H54 (cell line): ENCODE measurements at regions not wholly inside any gene's neighbourhood (a gene's known extent, or its start where the extent isn't known, plus 50 kb on each side); places are given as distances from the start of the nearest gene placed in this dataset.
"Not testable (repeated sequence)": the region's sequence is repeated elsewhere in the genome, so short reads cannot be mapped to it uniquely, and the experiment has no call there.

Experiments used
- DNase-seq: peaks from one replicate; pipeline ENCODE4 v3.0.0; 2011; ENCODE audit warnings: low spot score, mixed read lengths; ENCODE audit not compliant: insufficient read length
- FAIRE-seq: peaks from 3 replicates; lab custom pipeline; 2011; peaks lifted over from hg19 to GRCh38; lab: Jason Lieb, UNC
- POLR2A ChIP-seq: IDR thresholded peaks from 2 replicates; pipeline ENCODE4 v1.6.1; 2011; ENCODE audit warnings: low read depth, mild to moderate bottlenecking, low read length

GRCh38 chr1:243962541-243962940 lies 88.5 kb upstream of the ZBTB18 start:
- FAIRE-seq, result no peak
- no peak for TF ChIP-seq POLR2A

GRCh38 chr1:243959998-243960397 lies 91.1 kb upstream of the ZBTB18 start:
- TF ChIP-seq POLR2A, result no peak
- no peak for DNase-seq
- no peak for FAIRE-seq

More at GRCh38 chr1:243962541-243962940, 88.5 kb upstream of the ZBTB18 start:
- no peak for DNase-seq

- DNase-seq (no peak), FAIRE-seq (no peak)
- TF ChIP-seq POLR2A, result no peak
Observed at GRCh38 chr1:243957141-243957540, 93.9 kb upstream of the ZBTB18 start.

DNA sequence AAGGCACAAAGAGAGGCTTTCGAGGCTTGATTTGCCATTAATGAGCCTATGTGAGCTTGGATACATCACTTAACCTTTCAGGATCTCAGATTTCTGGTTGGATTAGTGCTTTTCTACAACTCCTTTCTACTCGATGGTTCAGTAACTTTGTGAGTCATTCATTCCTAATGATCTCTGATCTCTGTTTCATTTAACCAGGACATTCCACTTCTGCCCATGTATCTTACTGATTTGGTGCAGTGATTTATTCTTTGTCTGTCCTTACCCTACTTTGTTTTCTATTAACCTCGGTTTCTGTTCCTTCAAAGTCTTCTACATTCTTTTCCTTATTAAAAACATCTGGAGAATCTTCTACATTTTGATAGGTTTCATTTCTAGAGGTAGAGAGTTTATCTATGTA lies 94.6 kb upstream of the ZBTB18 start:
- no peak for FAIRE-seq
- no peak for DNase-seq
- no peak for TF ChIP-seq POLR2A

- not testable (repeated sequence) for FAIRE-seq, DNase-seq
Observed at GRCh38 chr1:243951207-243951606, 99.9 kb upstream of the ZBTB18 start.

GRCh38 chr1:243950166-243950565 lies 100.1 kb upstream of the AKT3 start:
- peak; percentile 46 for DNase-seq
- no peak for TF ChIP-seq POLR2A
- FAIRE-seq, result peak; percentile 77

DNA sequence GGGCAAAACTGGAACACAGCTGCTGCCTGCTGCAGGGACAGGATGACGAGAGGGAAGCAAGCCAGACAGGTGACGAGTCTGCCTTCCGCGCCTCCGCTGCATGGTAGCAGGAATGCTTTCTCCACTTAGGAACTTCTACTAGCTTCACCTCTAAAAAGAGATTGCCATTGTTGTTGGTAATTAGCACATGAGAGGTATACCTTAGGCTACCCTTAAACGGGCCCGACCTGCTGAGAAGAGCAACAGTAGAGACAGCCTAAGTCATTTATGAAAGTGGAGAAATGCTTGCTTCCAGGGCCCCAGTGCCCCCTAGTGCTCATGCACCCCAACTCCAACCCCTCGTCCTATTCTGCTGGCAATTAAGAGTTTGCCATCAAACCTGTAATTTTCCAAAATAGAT lies 96.9 kb upstream of the AKT3 start:
- no peak for DNase-seq
- TF ChIP-seq POLR2A, result no peak
- FAIRE-seq, result no peak

DNA sequence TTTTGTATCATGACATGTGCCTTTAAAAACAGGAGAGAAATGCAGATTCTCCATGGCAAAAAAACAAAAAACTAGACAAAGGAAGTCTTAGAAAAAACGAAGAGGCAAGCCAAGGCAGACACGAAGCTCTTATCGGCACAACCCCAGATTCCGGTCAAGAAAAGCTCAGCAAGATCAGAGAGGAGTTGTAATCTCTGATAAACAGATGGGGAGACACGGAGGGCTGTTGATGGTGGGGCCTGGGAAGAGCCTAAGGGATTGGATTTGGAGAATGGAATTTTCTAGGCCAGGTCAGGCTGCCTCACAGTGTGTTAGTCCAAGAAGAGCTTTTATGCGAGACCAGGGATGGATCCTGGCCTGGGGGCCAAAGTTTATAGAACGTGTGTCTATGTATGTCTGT lies 96.2 kb upstream of the AKT3 start:
- DNase-seq (no peak), FAIRE-seq (no peak)
- TF ChIP-seq POLR2A, result no peak

GRCh38 chr1:243945727-243946126 lies 95.7 kb upstream of the AKT3 start:
- TF ChIP-seq POLR2A, result no peak
- no peak for DNase-seq
- FAIRE-seq, result no peak

DNA sequence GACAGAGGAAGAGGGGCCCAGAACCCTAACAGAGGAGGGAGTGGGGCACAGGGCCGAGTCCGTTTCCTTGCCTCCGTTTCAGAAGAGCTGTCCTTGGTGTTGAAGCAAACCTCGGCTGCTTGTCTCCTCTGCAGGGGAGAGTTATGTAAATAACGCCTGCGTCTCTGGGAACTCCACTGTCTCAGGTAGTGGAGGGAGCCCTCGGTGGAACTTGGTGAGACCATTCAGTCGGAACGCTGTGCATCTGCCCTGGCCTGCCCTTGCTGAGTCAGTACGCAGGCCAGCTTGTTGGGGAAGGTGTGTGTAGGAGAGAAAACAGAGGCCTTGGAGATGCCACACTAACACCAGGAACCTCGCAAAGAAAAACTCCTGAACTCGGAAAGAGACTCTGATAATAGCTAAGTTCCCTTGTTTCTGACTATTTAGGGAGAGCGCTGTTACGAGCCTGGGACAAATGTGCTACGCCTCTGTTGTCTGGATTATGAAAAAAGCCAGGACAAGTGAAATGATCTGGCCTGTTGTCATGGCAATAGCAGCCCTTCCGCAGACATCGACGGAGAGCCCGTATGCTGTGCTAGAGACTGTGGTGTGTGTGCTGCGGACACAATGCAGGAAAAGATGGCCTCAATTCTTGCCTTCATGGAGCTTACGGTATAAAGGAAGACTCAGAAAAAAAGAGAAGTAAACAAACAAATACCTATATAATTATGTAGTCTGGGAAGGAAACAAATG lies 94.6 kb upstream of the AKT3 start:
- no peak for TF ChIP-seq POLR2A
- DNase-seq (no peak), FAIRE-seq (no peak)

GRCh38 chr1:243943671-243944428 lies 93.8 kb upstream of the AKT3 start:
- DNase-seq (no peak), FAIRE-seq (no peak)
- no peak for TF ChIP-seq POLR2A

DNA sequence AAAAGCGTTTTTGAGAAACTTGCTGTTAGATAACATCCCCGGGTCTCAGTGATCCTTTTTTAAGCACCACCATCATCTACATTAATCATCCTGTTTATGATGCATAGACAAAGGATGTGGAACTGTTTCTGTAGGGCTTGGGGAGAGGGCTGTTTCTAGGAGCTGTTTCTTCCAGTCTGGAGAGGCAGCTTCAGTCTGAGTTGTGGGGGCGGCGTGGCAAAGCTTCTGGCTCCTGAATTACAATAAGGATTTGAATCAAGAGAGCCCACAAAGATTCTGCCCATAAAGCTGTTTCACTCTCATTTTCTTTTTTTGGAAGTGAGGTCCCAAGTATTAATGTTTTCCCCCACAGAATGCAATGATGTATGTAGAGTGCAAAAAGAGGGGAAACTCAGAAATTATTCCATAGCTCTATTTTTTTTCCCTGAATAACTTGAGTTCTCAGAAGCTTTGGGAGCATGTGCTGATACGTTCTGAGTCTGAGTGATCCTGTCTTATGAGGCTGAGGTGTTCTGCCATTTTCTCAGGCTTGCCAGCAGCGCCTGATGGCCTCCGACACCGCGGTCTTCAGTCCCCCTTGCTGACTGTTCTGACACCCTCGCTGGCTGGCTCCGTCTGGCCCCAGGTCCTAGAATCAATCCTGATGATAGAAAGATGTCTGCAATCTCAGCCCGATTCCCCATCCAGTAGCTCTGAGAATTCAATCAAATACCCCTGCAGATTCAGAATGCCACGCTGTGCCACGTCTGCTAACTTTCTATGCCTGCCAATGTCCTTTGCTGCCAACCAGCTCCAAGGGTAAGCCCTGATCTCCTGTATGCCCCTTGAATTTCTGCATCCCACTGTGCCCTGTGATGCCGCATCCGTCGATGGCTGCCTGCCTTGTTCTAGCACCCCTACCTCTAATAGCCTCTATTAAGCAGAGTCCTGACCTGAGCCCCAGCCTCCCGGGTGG lies 92.4 kb upstream of the AKT3 start:
- FAIRE-seq, result no peak
- TF ChIP-seq POLR2A, result no peak
- no peak for DNase-seq

DNA sequence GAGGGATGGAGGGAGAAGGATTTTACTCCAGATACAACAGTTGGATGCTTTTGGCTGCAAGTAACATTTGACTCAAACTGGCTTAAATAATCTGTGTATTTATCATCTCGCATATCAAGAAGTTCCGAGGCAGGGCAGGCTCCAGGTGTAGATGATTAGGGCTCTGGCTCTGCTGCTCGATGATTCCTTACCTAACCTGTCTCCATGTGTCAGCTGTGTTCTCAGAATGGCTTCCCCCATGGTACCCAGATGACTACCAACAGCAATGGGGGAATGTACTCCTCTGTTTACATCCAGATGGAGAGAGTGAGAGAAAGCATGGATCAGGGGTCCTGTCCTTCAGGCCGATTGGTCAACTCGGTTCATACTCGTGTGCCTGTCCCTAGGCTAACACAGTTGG lies 90.4 kb upstream of the AKT3 start:
- FAIRE-seq, result no peak

More for the DNA sequence above, 90.4 kb upstream of the AKT3 start:
- no peak for DNase-seq
- no peak for TF ChIP-seq POLR2A
